ENCODE measurements at regions not wholly inside any gene's neighbourhood (a gene's known extent, or its start where the extent isn't known, plus 50 kb on each side); places are given as distances from the start of the nearest gene placed in this dataset.
A peak's percentile ranks its signal among the peaks of the same experiment; 100 is the strongest.
"Not testable (repeated sequence)": the region's sequence is repeated elsewhere in the genome, so short reads cannot be mapped to it uniquely, and the experiment has no call there.

- Mint-ChIP-seq H3K9me3 (ENCODE audit: low read depth) (peaks cover 7% of the 10 kb centered on the region), H3K36me3 (ENCODE audit: low read depth) (no peaks in the 10 kb centered on the region), H3K4me1 (ENCODE audit: low read depth) (peaks cover 63% of the 10 kb centered on the region), H3K4me3 (ENCODE audit: unreplicated experiment) (no peak overlapping the region), H3K27ac (ENCODE audit: unreplicated experiment) (peak overlapping the region; percentile 87), H3K27me3 (ENCODE audit: low read depth) (no peaks in the 10 kb centered on the region)
- DNase-seq (ENCODE audit: low spot score): no peak
- no peak for TF ChIP-seq CTCF (IDR thresholded peaks at IDR 0.05)
Observed at GRCh38 chr3:177463863-177464262, 266.6 kb upstream of the TBL1XR1 start.

- peaks cover 7% of the 10 kb centered on the region for H3K9me3 Mint-ChIP-seq (ENCODE audit: low read depth)
- no peak for TF ChIP-seq CTCF (IDR thresholded peaks at IDR 0.05)
- DNase-seq (ENCODE audit: low spot score): no peak
- peak overlapping the region; percentile 87 for H3K27ac Mint-ChIP-seq (ENCODE audit: unreplicated experiment)
- no peaks in the 10 kb centered on the region for H3K36me3 Mint-ChIP-seq (ENCODE audit: low read depth)
- H3K4me3 Mint-ChIP-seq (ENCODE audit: unreplicated experiment): no peak overlapping the region
- H3K27me3 Mint-ChIP-seq (ENCODE audit: low read depth): no peaks in the 10 kb centered on the region
- H3K4me1 Mint-ChIP-seq (ENCODE audit: low read depth): peaks cover 71% of the 10 kb centered on the region
Observed at GRCh38 chr3:177464392-177465256, 267.3 kb upstream of the TBL1XR1 start.

- DNase-seq (ENCODE audit: low spot score): no peak
- Mint-ChIP-seq H3K27me3 (ENCODE audit: low read depth) (no peaks in the 10 kb centered on the region), H3K36me3 (ENCODE audit: low read depth) (no peaks in the 10 kb centered on the region), H3K4me1 (ENCODE audit: low read depth) (peaks cover 77% of the 10 kb centered on the region), H3K4me3 (ENCODE audit: unreplicated experiment) (no peak overlapping the region), H3K27ac (ENCODE audit: unreplicated experiment) (peak overlapping the region; percentile 87), H3K9me3 (ENCODE audit: low read depth) (peaks cover 7% of the 10 kb centered on the region)
- TF ChIP-seq CTCF (IDR thresholded peaks at IDR 0.05): no peak
Observed at GRCh38 chr3:177465257-177465642, 268.0 kb upstream of the TBL1XR1 start.

GRCh38 chr3:177466074-177466473 lies 268.8 kb upstream of the TBL1XR1 start:
- Mint-ChIP-seq H3K36me3 (ENCODE audit: low read depth) (no peaks in the 10 kb centered on the region), H3K4me1 (ENCODE audit: low read depth) (peaks cover 83% of the 10 kb centered on the region), H3K9me3 (ENCODE audit: low read depth) (peaks cover 7% of the 10 kb centered on the region), H3K27me3 (ENCODE audit: low read depth) (no peaks in the 10 kb centered on the region), H3K27ac (ENCODE audit: unreplicated experiment) (no peak overlapping the region), H3K4me3 (ENCODE audit: unreplicated experiment) (no peak overlapping the region)
- DNase-seq (ENCODE audit: low spot score): no peak
- no peak for TF ChIP-seq CTCF (IDR thresholded peaks at IDR 0.05)

GRCh38 chr3:177466622-177467021 lies 269.3 kb upstream of the TBL1XR1 start:
- DNase-seq (ENCODE audit: low spot score); H3K27me3 Mint-ChIP-seq (ENCODE audit: low read depth); H3K9me3 Mint-ChIP-seq (ENCODE audit: low read depth); H3K36me3 Mint-ChIP-seq (ENCODE audit: low read depth); H3K4me3 Mint-ChIP-seq (ENCODE audit: unreplicated experiment); H3K27ac Mint-ChIP-seq (ENCODE audit: unreplicated experiment): not testable (repeated sequence)
- peaks cover 84% of the 10 kb centered on the region for H3K4me1 Mint-ChIP-seq (ENCODE audit: low read depth)

Measured in chondrocyte (in vitro differentiated cells).